ENCODE measurements at regions not wholly inside any gene's neighbourhood (a gene's known extent, or its start where the extent isn't known, plus 50 kb on each side); places are given as distances from the start of the nearest gene placed in this dataset.

DNA sequence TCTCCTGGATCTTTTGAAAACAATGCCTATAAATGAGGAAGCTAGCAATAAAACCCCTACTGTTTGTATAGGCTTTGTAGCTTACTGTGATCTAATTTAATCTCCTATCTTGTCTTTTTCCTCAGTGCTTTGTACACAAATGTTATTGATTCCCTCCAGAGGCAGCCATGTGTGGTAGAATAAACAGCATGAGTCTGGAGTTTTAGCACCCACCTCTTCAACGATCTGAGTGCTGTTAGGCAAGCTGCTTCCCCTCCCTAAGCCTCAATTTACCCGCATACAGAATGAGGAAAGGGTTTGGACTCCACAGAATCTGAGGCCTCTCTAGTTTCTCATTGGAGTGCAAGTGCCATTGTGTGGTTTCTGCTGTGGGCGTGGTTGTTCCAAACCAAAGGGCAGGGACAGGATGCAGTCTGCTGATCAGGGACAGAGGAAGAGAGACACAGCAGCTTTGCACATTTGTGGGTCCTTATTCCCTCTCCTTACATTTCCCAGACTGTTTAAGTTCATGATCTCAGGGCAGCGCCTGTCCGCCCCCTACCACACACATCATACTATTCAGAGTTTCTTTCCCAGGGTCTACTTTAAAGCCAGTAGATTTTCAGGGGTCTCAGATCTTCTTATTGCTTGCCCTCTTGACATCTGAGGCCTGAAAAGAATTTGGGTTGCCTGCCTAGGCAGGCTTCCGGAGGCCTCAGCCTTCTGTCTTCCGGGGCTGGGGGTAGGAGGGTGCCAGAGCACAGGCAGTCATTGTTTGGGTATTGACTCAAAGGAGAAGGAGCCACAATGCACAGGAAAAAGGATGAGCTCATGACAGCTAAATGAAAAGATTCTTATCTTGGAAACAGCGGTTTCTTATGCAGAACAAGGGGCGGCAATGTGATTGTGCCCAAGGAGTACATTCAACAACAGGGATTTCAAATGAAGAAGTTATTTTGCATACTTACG is 114.9 kb upstream of the TEX13D start:
- TF ChIP-seq POLR2A (IDR thresholded peaks at IDR 0.05; ENCODE audit: low read depth, low read length) (no peak), TAF1 (IDR thresholded peaks at IDR 0.05; ENCODE audit: borderline replicate concordance, low read depth, low read length) (no peak), POLR2AphosphoS5 (IDR thresholded peaks at IDR 0.05; ENCODE audit: low read depth, low read length) (no peak)
- DNase-seq (ENCODE audit: insufficient read length) (no peak), FAIRE-seq (peak; percentile 72)

DNA sequence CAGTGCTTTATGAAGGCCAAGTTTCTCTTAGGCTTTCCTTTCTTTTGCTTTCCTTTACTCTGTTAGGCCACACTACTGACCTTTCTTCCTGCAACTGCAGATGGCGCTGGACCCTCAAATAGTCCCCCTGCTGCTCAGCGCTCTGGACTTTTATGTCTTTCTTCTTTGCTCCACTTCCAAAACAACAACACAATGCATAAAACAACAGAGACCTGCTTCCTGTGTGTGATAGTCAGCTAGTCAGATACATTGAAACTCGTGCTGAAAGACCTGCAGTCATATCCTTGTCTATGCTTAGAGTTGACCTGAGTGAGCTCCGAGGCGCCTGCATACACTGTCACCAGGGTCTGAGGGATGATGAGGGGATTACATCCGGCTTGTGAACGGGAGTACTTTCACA is 108.9 kb upstream of the TEX13D start:
- no peak for TF ChIP-seq POLR2AphosphoS5 (IDR thresholded peaks at IDR 0.05; ENCODE audit: low read depth, low read length)
- no peak for DNase-seq (ENCODE audit: insufficient read length)
- no peak for FAIRE-seq

- FAIRE-seq: no peak
- TF ChIP-seq POLR2A (IDR thresholded peaks at IDR 0.05; ENCODE audit: low read depth, low read length): no peak
- TF ChIP-seq POLR2AphosphoS5 (IDR thresholded peaks at IDR 0.05; ENCODE audit: low read depth, low read length): no peak
- TF ChIP-seq TAF1 (IDR thresholded peaks at IDR 0.05; ENCODE audit: borderline replicate concordance, low read depth, low read length): no peak
- no peak for DNase-seq (ENCODE audit: insufficient read length)
These were observed 107.9 kb upstream of the TEX13D start for GRCh38 chrX:124224528-124224927.

GRCh38 chrX:124226129-124226528 is 106.3 kb upstream of the TEX13D start:
- FAIRE-seq: no peak
- TF ChIP-seq POLR2AphosphoS5 (IDR thresholded peaks at IDR 0.05; ENCODE audit: low read depth, low read length) (no peak), TAF1 (IDR thresholded peaks at IDR 0.05; ENCODE audit: borderline replicate concordance, low read depth, low read length) (no peak), POLR2A (IDR thresholded peaks at IDR 0.05; ENCODE audit: low read depth, low read length) (no peak)
- no peak for DNase-seq (ENCODE audit: insufficient read length)

GRCh38 chrX:124228849-124229248 is 103.6 kb upstream of the TEX13D start:
- FAIRE-seq (no peak), DNase-seq (ENCODE audit: insufficient read length) (no peak)
- TF ChIP-seq POLR2AphosphoS5 (IDR thresholded peaks at IDR 0.05; ENCODE audit: low read depth, low read length) (no peak), POLR2A (IDR thresholded peaks at IDR 0.05; ENCODE audit: low read depth, low read length) (no peak), TAF1 (IDR thresholded peaks at IDR 0.05; ENCODE audit: borderline replicate concordance, low read depth, low read length) (no peak)

DNA sequence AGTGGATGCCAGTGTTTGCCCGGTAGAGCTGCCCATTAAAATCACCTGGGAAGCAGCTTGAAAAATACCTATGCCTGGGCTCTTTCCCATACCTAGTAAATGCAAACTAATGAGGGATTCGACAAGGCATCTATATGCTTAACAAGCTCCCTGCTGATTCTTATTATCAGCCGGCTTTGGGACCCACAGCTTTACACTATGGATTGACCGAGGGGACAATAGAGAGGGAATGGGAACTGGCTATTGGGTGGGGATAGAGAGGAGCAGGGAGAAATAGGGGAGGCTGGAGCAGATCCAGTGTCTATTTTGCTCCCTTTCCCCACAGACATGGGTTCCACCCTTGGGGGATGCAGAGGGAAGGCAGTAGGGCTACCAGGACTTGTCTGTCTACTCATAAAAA is 103.1 kb upstream of the TEX13D start:
- TF ChIP-seq POLR2A (IDR thresholded peaks at IDR 0.05; ENCODE audit: low read depth, low read length) (no peak), TAF1 (IDR thresholded peaks at IDR 0.05; ENCODE audit: borderline replicate concordance, low read depth, low read length) (no peak), POLR2AphosphoS5 (IDR thresholded peaks at IDR 0.05; ENCODE audit: low read depth, low read length) (no peak)
- no peak for FAIRE-seq
- no peak for DNase-seq (ENCODE audit: insufficient read length)

DNA sequence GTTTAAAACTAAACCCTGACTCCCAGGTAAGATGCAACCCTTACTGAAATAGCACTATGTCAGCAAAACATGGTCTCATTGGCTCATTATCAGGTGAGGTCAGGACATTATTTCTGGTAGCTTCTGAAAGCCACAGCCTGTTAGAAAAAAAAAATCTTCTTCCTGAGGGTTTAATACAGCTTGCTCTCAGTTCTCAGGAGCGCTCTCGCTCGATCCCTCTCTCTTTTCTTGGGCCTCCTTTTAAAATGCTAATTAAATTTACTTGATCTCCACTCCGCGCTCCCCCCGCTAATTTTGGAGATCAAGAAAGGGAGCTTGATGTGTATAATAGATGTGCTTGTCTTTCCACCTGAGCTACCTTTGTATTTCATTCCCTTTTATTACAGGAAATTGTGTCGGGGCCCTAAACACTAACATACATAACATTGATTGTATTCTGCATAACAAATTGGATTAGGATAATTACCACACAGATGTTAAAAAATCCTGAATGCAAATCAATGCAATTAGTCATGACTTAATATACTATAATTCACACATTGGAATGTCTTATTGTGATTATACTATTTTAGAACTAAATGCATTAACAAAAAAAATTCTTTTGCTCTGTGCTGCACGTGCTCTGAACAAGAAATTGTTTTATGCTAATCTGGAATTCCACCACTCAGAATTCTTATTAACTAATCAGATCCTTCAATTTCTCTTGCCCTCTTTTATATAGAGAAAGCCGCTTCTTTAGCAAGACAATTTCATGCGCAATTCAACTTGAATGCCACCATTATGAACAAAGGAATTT is 101.6 kb upstream of the TEX13D start:
- no peak for FAIRE-seq
- TF ChIP-seq TAF1 (IDR thresholded peaks at IDR 0.05; ENCODE audit: borderline replicate concordance, low read depth, low read length): no peak
- TF ChIP-seq POLR2A (IDR thresholded peaks at IDR 0.05; ENCODE audit: low read depth, low read length): no peak
- no peak for TF ChIP-seq POLR2AphosphoS5 (IDR thresholded peaks at IDR 0.05; ENCODE audit: low read depth, low read length)
- DNase-seq (ENCODE audit: insufficient read length): no peak

- DNase-seq (ENCODE audit: insufficient read length): no peak
- no peak for FAIRE-seq
- TF ChIP-seq POLR2AphosphoS5 (IDR thresholded peaks at IDR 0.05; ENCODE audit: low read depth, low read length): no peak
- no peak for TF ChIP-seq TAF1 (IDR thresholded peaks at IDR 0.05; ENCODE audit: borderline replicate concordance, low read depth, low read length)
- TF ChIP-seq POLR2A (IDR thresholded peaks at IDR 0.05; ENCODE audit: low read depth, low read length): no peak
These were observed 101.1 kb upstream of the TEX13D start for GRCh38 chrX:124231451-124231759.

DNA sequence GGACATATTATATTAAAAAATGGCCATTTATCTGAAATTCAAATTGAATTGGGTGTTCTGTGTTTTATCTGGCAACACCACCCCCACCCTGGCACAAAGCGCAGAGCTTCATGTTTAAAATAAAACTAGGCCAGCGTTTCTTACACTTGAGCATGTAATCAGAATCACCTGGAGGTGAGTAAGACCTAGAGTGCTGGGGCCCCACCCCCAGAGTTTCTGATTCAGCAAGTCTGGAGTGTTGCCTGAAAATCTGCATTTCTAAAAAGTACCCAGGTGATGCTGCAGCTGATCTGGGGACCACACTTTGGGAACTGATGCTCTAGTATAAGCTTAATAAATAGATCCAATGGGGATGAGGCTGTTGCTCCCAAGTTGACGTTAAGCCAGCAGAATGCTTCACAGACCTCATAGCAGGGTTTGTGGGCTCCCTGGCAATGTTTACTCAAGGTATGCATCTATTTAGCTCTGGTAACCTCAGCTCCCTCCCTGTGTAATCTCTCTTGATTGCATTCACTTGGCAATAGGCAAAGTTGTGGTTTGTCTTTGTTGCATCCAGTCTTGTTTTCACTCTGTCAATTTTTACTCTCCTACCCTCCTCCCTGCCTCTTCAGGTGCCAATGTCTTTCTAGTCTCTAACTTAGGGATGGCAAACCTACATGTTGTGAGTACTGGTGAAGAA is 99.8 kb upstream of the TEX13D start:
- FAIRE-seq (no peak), DNase-seq (ENCODE audit: insufficient read length) (no peak)
- no peak for TF ChIP-seq POLR2A (IDR thresholded peaks at IDR 0.05; ENCODE audit: low read depth, low read length)
- no peak for TF ChIP-seq POLR2AphosphoS5 (IDR thresholded peaks at IDR 0.05; ENCODE audit: low read depth, low read length)

DNA sequence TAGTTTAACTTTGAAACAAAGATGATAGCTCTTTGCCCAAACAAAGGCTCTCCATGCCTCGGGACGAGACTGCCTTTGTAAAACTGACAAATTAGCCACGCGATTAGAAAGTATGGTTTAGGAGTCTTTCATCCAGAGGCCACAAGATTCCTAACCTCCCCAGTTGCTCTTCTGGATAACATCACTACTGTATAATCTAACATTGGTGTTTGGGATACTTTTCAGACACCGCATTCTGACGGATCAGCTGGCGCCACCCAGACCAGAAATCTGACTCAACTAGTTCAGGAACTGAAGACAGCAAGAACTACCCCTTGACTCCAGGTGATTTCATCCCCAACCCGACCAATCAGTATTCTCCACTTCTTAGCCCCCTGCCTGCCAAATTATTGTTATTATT is 98.1 kb upstream of the TEX13D start:
- no peak for TF ChIP-seq TAF1 (IDR thresholded peaks at IDR 0.05; ENCODE audit: borderline replicate concordance, low read depth, low read length)
- TF ChIP-seq POLR2AphosphoS5 (IDR thresholded peaks at IDR 0.05; ENCODE audit: low read depth, low read length): no peak
- TF ChIP-seq POLR2A (IDR thresholded peaks at IDR 0.05; ENCODE audit: low read depth, low read length): no peak
- DNase-seq (ENCODE audit: insufficient read length) (no peak), FAIRE-seq (no peak)

DNA sequence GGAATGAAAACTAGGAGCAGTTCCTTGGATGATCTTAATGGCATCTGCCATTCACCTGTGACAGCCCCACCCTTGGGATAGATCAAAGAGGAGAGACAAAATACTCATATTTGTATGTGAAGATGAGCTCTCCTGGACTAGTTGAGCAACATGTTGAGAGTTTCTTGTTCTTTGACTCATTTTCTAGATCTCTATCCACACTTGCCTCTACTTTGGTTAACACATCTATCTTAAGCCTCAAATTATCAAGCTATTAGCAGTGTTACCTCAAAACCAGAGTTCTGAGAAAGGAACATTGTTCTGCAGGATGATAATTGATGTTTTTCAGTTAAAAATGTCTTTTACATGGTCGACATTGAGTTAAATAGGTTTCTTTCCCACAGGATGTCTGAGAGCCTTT is 94.2 kb upstream of the TEX13D start:
- FAIRE-seq: no peak
- DNase-seq (ENCODE audit: insufficient read length): no peak
- TF ChIP-seq TAF1 (IDR thresholded peaks at IDR 0.05; ENCODE audit: borderline replicate concordance, low read depth, low read length): no peak
- TF ChIP-seq POLR2AphosphoS5 (IDR thresholded peaks at IDR 0.05; ENCODE audit: low read depth, low read length): no peak
- TF ChIP-seq POLR2A (IDR thresholded peaks at IDR 0.05; ENCODE audit: low read depth, low read length): no peak

All from GM12892 (cell line).